Erythroblast (primary cell): ENCODE measurements at regions not wholly inside any gene's neighbourhood (a gene's known extent, or its start where the extent isn't known, plus 50 kb on each side); places are given as distances from the start of the nearest gene placed in this dataset.

Source experiments
- GATA1 ChIP-seq: IDR thresholded peaks from 2 replicates; pipeline ENCODE4 v1.6.1; 2011; ENCODE audit warnings: low read depth, mild to moderate bottlenecking, control low read depth, low read length, moderate library complexity
- POLR2A ChIP-seq: IDR thresholded peaks from 2 replicates; pipeline ENCODE4 v1.6.1; 2011; ENCODE audit warnings: mild to moderate bottlenecking, low read length

GRCh38 chr15:45891766-45892165 is 256.9 kb downstream of the SQOR start:
- TF ChIP-seq POLR2A (no peak), GATA1 (no peak)
